A673 (cell line): ENCODE measurements at regions not wholly inside any gene's neighbourhood (a gene's known extent, or its start where the extent isn't known, plus 50 kb on each side); places are given as distances from the start of the nearest gene placed in this dataset.
A peak's percentile ranks its signal among the peaks of the same experiment; 100 is the strongest.

ENCODE experiments used
- BruUV-seq: library from RNA; stranded (reverse); fragments of 400-500 nt; replicated peaks from 2 replicates; lab custom pipeline; 2021; lab: Mats Ljungman, UMichigan
- CTCF ChIA-PET: fragments of 300-600 bp; sonication (Branson Sonifier 250); formaldehyde crosslinking; loops from one replicate; lab custom pipeline; 2022; ENCODE audit warnings: antibody characterized with exemption; lab: Charles Lee
- POLR2A ChIA-PET: fragments of 300-600 bp; sonication (Branson Sonifier 250); formaldehyde crosslinking; loops from one replicate; lab custom pipeline; 2022; ENCODE audit warnings: antibody characterized with exemption; ENCODE audit not compliant: low non-redundant PET; lab: Charles Lee
- DNase-seq: peaks from one replicate; pipeline ENCODE4 v3.0.0-alpha.2; 2015; ENCODE audit warnings: low spot score
- H3K27ac ChIP-seq: fragments of 200-600 bp; sonication (generic); 2 replicates; pipeline ENCODE4 v1.5.1; 2016; ENCODE audit warnings: mixed run types, low read depth, mild to moderate bottlenecking, mixed read lengths, antibody characterized with exemption, low read length; ENCODE audit not compliant: poor library complexity, severe bottlenecking
- H3K27me3 ChIP-seq: fragments of 200-600 bp; sonication (generic); replicated peaks from 2 replicates; pipeline ENCODE4 v1.6.1; 2017; ENCODE audit warnings: mixed run types, low read depth, mild to moderate bottlenecking, mixed read lengths, antibody characterized with exemption, low read length; ENCODE audit not compliant: insufficient read depth, poor library complexity
- H3K36me3 ChIP-seq: fragments of 200-600 bp; sonication (generic); 2 replicates; pipeline ENCODE4 v1.6.1; 2016; ENCODE audit warnings: mixed run types, mild to moderate bottlenecking, mixed read lengths, antibody characterized with exemption, low read length; ENCODE audit not compliant: insufficient read depth, poor library complexity, severe bottlenecking
- H3K4me1 ChIP-seq: fragments of 200-600 bp; sonication (generic); 2 replicates; pipeline ENCODE4 v1.6.1; 2017; ENCODE audit warnings: mixed run types, mild to moderate bottlenecking, mixed read lengths, antibody characterized with exemption, low read length; ENCODE audit not compliant: insufficient read depth, poor library complexity, severe bottlenecking
- H3K4me3 ChIP-seq: fragments of 200-600 bp; sonication (generic); 2 replicates; pipeline ENCODE4 v1.5.1; 2016; ENCODE audit warnings: low read depth, mixed run types, mild to moderate bottlenecking, mixed read lengths, low read length; ENCODE audit not compliant: poor library complexity, severe bottlenecking
- H3K9me3 ChIP-seq: fragments of 200-600 bp; sonication (generic); 2 replicates; pipeline ENCODE4 v1.6.1; 2016; ENCODE audit warnings: mixed run types, low read depth, mild to moderate bottlenecking, mixed read lengths, antibody characterized with exemption, low read length; ENCODE audit not compliant: poor library complexity, severe bottlenecking
- EZH2 ChIP-seq: fragments of 200-600 bp; sonication (generic); IDR thresholded peaks from 2 replicates; pipeline ENCODE4 v1.6.1; 2017; ENCODE audit warnings: borderline replicate concordance, low read depth, mild to moderate bottlenecking, mixed read lengths, antibody characterized with exemption, low read length; ENCODE audit not compliant: poor library complexity, severe bottlenecking
- intact Hi-C: fragments of 100-400 bp; cut with micrococcal nuclease; formaldehyde crosslinking; loops from one replicate; pipeline ENCODE4 v1.10.0; 2022; ENCODE audit not compliant: unreplicated experiment
- TF ChIP-seq, protein P1 (sequence below): fragments of 300-800, 200-600 bp; sonication (generic); conservative IDR thresholded peaks from 2 replicates; pipeline ENCODE4 v1.5.1; 2017; ENCODE audit warnings: low read depth, mild to moderate bottlenecking, antibody characterized with exemption, low read length, moderate library complexity, mixed read lengths

- ChIA-PET POLR2A (no interaction called here), CTCF (no interaction called here)
- DNase-seq = no peak
- BruUV-seq = no TSS peak
- no peak overlapping the region for H3K27ac ChIP-seq
- H3K36me3 ChIP-seq = no peaks in the 10 kb centered on the region
- TF ChIP-seq EZH2 = no peak
- TF ChIP-seq, protein P1, sequence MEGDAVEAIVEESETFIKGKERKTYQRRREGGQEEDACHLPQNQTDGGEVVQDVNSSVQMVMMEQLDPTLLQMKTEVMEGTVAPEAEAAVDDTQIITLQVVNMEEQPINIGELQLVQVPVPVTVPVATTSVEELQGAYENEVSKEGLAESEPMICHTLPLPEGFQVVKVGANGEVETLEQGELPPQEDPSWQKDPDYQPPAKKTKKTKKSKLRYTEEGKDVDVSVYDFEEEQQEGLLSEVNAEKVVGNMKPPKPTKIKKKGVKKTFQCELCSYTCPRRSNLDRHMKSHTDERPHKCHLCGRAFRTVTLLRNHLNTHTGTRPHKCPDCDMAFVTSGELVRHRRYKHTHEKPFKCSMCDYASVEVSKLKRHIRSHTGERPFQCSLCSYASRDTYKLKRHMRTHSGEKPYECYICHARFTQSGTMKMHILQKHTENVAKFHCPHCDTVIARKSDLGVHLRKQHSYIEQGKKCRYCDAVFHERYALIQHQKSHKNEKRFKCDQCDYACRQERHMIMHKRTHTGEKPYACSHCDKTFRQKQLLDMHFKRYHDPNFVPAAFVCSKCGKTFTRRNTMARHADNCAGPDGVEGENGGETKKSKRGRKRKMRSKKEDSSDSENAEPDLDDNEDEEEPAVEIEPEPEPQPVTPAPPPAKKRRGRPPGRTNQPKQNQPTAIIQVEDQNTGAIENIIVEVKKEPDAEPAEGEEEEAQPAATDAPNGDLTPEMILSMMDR = no peak
- H3K4me3 ChIP-seq = no peak overlapping the region
- intact Hi-C loops = loop anchor here (10.0 kb wide), 1 partner anchor 1180 kb away; no protein-coding TSS in a partner anchor
- no peaks in the 10 kb centered on the region for H3K9me3 ChIP-seq
- H3K4me1 ChIP-seq = no peaks in the 10 kb centered on the region
- no peaks in the 10 kb centered on the region for H3K27me3 ChIP-seq
Measured at GRCh38 chr16:51985126-51985525, 561.8 kb downstream of the TOX3 start.

DNA sequence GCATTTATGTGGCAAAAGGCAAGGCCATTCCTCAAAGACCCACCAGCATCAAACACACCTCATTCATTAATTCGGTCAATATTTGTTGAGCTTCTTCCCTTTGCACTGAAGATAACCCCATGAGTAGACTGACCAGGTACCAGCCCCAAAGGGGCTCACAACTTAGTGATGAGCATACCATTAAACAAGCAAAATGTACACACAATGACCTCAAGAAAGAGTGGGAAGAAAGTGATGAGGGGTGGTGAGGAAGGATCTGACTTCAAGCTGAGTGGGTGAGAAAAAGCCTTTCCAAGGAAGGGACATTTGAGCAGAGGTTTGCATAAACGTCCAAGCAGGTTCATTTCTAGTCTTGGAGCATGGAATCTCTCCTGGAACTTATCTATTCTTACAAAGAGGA is 562.5 kb downstream of the TOX3 start:
- no peaks in the 10 kb centered on the region for H3K9me3 ChIP-seq
- CTCF ChIA-PET = interaction anchor here (1.6 kb wide), 1 partner anchor 166 kb away, joined by 3 read pairs; no protein-coding TSS in a partner anchor
- no peaks in the 10 kb centered on the region for H3K36me3 ChIP-seq
- BruUV-seq = no TSS peak
- H3K27me3 ChIP-seq = no peaks in the 10 kb centered on the region
- intact Hi-C loops = loop anchor here (5.0 to 10.0 kb wide), 4 partner anchors 222 to 1180 kb away; no protein-coding TSS in a partner anchor
- POLR2A ChIA-PET = no interaction called here
- no peak for TF ChIP-seq EZH2
- TF ChIP-seq, protein P1 = no peak
- H3K27ac ChIP-seq = no peak overlapping the region
- H3K4me3 ChIP-seq = no peak overlapping the region
- H3K4me1 ChIP-seq = no peaks in the 10 kb centered on the region
- no peak for DNase-seq

DNA sequence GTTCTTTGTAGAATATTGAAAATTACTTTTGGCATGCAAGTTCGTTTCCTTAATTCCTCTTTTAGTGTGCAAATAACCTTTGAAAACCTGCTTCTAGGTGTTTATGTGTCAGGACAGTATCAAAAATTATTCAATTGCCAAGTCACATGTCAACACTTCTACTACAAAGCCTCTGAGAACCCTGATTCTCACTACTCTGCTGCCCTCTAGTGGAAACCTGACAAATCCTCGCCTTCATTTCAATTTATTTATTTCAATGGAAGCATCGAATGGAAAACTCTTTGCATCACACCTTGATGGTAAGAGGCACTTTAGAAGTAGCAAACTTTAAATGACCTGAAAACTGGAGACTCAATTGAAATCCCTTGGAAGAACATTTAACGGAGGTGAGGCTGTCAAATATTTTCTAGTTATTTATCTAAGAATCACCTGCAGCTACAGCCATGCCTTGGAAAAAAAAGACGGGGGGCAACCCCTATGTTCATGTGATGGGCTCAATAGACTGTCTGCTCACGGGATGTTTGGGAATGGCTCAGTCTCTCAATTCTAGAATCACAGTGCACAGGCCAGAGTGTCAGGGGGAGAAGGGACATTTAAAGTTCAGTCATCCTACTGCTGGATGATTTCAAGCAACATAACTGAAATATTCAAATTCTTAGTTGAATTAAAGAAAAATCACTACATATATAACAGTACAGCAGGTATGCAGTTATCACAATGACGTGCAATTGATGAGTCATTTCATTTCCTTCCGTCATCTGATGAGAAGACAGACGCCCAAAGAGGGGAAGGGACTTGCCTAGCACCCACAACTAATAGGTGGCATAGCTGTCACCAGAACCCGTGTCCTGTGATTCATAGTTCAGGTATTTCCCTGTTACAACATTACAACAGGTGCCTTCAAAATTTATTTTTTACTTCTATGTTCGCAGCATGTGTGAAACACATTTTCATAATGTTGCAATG is 563.9 kb downstream of the TOX3 start:
- intact Hi-C loops = loop anchor here (1.0 to 10.0 kb wide), 5 partner anchors 165 to 1178 kb away; no protein-coding TSS in a partner anchor
- H3K9me3 ChIP-seq = no peaks in the 10 kb centered on the region
- DNase-seq = peak; percentile 88
- H3K36me3 ChIP-seq = no peaks in the 10 kb centered on the region
- H3K27me3 ChIP-seq = no peaks in the 10 kb centered on the region
- no peak overlapping the region for H3K4me3 ChIP-seq
- no TSS peak for BruUV-seq
- CTCF ChIA-PET = interaction anchor here (1.6 to 2.0 kb wide), 2 partner anchors 164 to 165 kb away, joined by 3 to 21 read pairs; no protein-coding TSS in a partner anchor
- TF ChIP-seq, protein P1 = peak; percentile 84
- no peak for TF ChIP-seq EZH2
- no peaks in the 10 kb centered on the region for H3K4me1 ChIP-seq
- no peak overlapping the region for H3K27ac ChIP-seq
- POLR2A ChIA-PET = no interaction called here
